ENCODE measurements at regions not wholly inside any gene's neighbourhood (a gene's known extent, or its start where the extent isn't known, plus 50 kb on each side); places are given as distances from the start of the nearest gene placed in this dataset.

DNA sequence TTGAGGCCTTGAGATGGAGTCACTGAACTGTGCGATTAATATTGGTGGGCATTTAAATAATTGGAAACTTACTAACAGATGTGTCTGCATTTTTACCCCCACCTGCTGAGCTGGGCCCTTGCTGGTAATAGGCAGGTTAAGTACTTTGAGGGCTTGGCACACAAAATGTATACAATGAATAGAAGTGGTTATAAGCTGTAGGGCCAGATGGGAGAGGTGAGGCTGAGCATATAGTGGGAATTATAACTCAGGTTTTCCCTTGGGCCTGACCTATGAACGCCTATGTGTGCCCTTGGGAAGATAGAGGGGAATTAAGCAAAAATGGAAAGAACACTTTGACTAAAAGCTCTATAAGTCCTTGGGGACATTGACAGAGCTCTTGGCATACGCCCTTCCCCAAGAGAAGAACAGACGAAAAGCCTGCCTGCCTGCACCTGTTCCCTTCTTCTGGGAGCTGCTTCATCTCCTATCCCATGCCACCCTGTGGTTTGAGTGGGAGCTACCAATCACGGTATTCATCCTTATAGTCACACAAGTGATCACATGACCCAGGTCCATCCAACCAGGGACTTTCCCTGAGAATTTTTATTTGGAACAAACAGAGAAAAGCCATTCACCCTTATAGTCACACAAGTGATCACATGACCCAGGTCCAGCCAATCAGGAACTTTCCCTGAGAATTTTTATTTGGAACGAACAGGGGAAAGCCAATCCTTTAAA lies 260.7 kb upstream of the CSF3R start:
- DNase-seq, result no peak

DNA sequence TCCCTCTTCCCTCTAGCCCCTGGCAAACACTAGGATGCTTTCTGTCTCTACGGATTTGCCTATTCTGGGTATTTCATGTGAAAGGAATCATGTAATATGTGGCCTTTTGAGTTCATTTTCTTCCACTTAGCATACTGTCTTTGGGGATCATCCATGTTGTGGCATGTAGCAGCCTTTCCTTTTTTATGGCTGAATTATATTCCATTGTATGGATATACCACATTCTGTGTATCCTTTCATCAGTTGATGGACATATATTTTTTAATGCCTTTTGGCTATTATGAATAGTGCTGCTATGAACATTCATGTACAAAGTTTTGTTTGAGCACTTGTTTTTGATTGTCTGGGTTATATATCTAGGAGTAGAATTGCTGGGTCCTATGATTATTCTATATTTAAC lies 258.4 kb upstream of the CSF3R start:
- DNase-seq, result no peak

DNA sequence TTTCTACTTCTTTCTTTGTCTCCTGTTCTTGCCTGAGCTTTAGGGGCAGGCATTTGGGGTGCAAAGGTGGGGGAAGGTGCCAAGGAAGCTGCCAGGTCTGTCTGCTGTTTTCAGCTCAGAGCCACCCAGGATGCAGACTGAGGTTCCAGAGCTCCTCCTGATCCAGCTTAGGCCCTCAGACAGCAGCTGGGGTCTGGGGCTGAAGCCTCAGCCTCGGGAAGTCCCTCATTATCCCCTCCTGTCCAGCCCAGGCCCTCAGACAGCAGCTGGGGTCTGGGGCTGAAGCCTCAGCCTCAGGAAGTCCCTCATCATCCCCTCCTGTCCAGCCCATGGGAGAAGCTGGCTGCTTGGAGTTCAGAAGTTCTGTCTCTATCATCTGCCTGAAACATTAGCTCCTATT lies 257.7 kb upstream of the CSF3R start:
- no peak for DNase-seq

- DNase-seq, result no peak
These were observed 257.1 kb upstream of the CSF3R start for GRCh38 chr1:36739703-36740289.

DNA sequence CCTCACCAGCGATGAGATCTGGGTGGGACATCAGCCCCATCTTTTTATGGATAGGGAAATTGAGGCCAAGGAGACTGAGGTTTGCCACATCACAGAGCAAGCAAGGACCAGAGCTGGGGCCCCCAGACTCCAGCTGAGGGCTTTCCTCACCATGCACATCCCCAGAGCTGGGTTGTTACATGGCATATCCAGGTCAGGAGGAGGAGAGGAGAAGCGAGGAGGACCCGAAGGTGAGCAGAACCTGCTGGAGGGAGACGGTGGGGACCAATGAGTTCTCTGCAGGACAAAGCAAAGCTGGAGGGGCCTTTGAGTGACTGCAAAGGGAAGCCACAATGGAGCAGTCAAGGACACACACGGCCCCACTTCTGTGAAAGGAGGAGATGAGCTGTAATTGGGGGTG lies 255.5 kb upstream of the CSF3R start:
- no peak for DNase-seq

DNA sequence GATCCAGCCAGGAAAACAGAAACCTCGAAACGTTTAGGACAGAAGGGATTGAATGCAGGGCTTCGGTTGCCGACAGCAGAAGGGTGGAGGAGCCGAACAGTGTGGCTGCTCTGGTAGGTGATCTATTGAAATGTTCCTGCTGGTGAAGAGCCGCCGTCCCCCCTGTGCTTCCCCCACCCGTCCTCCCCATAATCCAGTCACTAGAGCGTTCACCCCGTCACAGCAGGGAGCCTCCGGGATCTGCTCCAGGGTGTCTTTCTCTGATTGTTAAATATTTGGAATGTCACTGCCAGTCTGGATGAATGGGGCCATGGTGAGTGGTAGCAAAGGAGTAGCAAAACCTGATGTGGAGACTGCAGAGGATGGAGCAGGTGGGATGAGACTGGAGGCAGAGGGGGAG lies 255.1 kb upstream of the CSF3R start:
- DNase-seq, result no peak

- no peak for DNase-seq
These were observed 254.4 kb upstream of the CSF3R start for GRCh38 chr1:36737038-36737555.

DNA sequence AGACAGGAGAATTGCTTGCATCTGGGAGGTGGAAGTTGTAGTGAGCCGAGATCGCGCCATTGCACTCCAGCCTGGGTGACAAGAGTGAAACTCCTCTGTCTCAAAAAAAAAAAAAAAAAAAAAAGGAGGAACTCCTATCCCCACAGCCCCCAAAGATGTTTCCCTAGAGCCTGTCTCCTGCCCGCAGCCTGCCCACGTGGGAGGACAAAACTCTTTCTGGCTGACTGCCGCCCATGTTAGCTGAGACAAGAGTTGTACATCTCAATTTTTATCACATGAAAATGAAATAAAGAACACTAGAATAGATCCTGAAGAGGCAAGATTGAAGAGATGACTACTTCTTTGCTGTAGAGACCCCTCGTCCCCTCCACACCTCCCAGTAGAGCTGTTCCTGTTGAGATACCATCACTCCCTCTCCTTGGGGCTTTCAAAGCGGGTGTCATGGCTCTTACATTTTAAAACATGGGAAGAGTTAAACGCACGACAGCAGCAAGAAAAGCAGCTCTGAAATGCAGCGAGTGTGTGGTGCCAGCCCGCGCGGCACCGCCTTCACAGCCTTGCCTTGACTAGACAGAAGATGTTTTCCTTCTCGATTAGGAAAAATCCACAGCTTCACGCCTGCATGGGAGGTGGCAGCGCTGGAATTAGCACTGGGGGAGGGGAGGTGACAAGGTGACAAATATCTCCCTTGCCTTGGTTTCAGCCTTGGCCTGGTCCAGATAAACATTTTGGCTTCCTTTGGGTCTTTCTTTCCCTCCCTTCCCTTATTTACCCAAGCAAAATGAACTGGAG lies 253.4 kb upstream of the CSF3R start:
- DNase-seq, result no peak

- DNase-seq, result no peak
These were observed 252.7 kb upstream of the CSF3R start for GRCh38 chr1:36735436-36735835.

DNA sequence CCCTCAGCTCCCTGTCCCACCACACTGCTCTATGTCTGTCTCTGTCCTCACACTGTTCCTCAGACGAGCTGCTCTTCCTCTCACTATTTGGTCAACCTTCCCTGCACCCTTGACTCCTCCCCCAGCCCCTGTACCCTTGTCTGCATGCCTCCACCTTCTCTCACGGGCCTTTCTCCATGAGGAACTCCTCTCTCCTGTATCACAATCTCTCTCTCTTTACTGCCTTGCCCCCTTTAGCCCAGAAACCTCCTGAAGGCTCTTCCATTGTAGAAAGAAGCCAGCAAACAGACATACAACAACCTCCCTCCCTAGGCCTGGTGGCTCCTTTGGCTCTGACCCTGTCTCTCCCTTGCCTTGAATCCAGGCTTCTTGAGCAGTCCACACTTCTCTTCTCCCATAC lies 251.6 kb upstream of the CSF3R start:
- DNase-seq, result no peak

GRCh38 chr1:36733748-36734147 lies 251.0 kb upstream of the CSF3R start:
- no peak for DNase-seq

GRCh38 chr1:36732015-36732356 lies 249.3 kb upstream of the CSF3R start:
- no peak for DNase-seq

- no peak for DNase-seq
These were observed 248.7 kb upstream of the CSF3R start for GRCh38 chr1:36731226-36732014.

DNA sequence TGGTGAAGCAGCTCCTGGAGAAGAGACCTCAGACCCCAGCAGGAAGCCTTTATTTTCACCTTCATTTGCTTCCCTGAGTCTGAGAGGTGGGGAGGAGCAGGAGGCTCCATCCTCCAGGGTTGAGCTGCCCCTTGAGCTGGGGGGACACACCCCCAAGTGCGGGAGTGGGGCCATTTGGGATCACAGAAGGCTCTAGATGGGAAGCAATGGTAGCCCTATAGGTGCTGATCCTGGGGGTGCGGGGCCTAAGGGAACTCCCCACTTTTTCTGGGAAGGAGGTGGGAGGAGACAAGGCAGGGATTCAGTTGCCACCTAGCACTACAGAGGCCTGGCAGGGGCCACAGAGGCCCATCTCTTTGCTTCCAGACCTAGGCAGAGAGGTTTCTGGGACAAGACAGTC lies 247.9 kb upstream of the CSF3R start:
- DNase-seq, result no peak

- DNase-seq, result no peak
These were observed 247.2 kb upstream of the CSF3R start for GRCh38 chr1:36729716-36730510.

GRCh38 chr1:36729289-36729688 lies 246.6 kb upstream of the CSF3R start:
- DNase-seq, result no peak

GRCh38 chr1:36728846-36729245 lies 246.1 kb upstream of the CSF3R start:
- DNase-seq, result no peak

GRCh38 chr1:36728051-36728450 lies 245.3 kb upstream of the CSF3R start:
- DNase-seq, result no peak

DNA sequence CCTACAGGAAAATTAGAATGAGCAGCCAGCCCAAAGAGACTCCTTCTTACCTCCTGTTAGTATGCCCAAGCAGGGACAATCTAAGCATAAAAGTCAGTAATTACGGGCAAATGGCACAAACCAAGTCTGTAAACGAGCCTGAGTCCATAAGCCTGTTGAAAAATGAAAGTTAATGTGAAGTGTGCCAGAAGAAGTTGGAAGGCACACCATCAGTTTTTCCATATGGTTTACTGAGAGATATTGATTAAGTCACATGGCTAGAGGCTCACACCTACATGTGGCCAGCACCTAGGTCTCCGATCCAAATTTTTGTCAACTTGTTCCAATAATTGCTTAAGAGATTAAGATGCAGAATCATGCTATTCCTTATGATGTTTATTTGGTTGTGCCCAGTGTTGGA lies 242.4 kb upstream of the CSF3R start:
- DNase-seq, result no peak

- no peak for DNase-seq
These were observed 241.1 kb upstream of the CSF3R start for GRCh38 chr1:36723813-36724212.

- DNase-seq, result no peak
These were observed 240.2 kb upstream of the CSF3R start for GRCh38 chr1:36722871-36723270.

DNA sequence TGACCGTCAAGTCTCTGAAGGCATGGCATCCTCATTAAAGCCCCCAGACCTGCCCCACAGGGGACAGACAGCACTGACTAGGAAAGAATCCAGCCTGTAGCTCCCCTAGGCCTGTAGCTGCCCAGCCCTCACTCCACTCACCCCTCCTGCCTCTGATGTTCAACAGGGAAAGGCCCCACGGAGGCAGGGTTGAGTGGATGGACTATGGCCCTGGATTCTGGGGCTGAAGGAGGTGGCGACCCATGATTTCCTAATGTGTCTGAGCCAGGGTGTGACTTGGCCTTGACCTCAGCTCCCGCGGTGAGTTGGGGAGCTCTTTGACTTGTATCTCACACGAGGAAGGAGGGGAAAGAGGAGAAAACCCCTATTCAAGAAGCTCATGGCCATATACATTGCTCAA lies 238.5 kb upstream of the CSF3R start:
- no peak for DNase-seq

Data from activated CD4-positive, CD25-positive, alpha-beta regulatory T cell treated with anti-CD3 and anti-CD28 coated beads, Interleukin-2, amount 50 U/mL, for 72 hours (primary cell).